Testis (tissue), 2 donors: ENCODE measurements at regions not wholly inside any gene's neighbourhood (a gene's known extent, or its start where the extent isn't known, plus 50 kb on each side); places are given as distances from the start of the nearest gene placed in this dataset.

Experiments used
- POLR2A ChIP-seq: fragments of 450-650 bp; IDR thresholded peaks from one replicate; pipeline ENCODE4 v1.6.1; 2017; ENCODE audit warnings: antibody characterized with exemption, mild to moderate bottlenecking, moderate library complexity
- TF ChIP-seq, protein P1 (sequence below), 3 experiments: fragments of 450-650 bp in 2 of 3; fragments of 200-600 bp in 1 of 3; sonication (generic) in 1 of 3; IDR thresholded peaks; one replicate each; pipeline ENCODE4 v1.5.1; 2016 to 2019; ENCODE audit warnings: antibody characterized with exemption in 3 of 3, mild to moderate bottlenecking in 2 of 3, moderate library complexity in 1 of 3

GRCh38 chr3:28800203-28800602 lies 451.6 kb upstream of the AZI2 start:
- TF ChIP-seq, protein P1, sequence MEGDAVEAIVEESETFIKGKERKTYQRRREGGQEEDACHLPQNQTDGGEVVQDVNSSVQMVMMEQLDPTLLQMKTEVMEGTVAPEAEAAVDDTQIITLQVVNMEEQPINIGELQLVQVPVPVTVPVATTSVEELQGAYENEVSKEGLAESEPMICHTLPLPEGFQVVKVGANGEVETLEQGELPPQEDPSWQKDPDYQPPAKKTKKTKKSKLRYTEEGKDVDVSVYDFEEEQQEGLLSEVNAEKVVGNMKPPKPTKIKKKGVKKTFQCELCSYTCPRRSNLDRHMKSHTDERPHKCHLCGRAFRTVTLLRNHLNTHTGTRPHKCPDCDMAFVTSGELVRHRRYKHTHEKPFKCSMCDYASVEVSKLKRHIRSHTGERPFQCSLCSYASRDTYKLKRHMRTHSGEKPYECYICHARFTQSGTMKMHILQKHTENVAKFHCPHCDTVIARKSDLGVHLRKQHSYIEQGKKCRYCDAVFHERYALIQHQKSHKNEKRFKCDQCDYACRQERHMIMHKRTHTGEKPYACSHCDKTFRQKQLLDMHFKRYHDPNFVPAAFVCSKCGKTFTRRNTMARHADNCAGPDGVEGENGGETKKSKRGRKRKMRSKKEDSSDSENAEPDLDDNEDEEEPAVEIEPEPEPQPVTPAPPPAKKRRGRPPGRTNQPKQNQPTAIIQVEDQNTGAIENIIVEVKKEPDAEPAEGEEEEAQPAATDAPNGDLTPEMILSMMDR (IDR thresholded peaks at IDR 0.05): no peak
- no peak for TF ChIP-seq POLR2A
